ENCODE measurements at regions not wholly inside any gene's neighbourhood (a gene's known extent, or its start where the extent isn't known, plus 50 kb on each side); places are given as distances from the start of the nearest gene placed in this dataset.

DNA sequence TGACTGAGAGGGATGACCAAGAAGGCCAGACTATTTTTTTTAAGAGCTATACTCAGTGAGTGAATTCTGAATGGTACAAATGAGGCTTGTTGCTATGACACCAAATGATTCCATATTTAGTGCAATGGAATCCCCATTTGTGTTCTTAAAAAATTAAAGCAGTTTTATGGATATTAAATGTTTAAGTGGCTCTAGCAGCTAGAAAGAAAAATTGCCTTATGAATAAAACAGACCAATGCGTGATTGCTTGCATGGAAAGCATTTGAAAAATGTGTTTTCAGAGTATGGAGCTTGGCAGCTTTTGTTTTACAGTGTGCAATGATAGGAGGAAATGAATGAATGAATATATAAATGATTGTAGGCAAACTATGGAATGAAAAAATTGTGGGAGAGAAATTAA, 238.8 kb upstream of the DPP10 start:
- no peak for TF ChIP-seq POLR2A (IDR thresholded peaks at IDR 0.05; ENCODE audit: extremely low read depth, insufficient read length)
- TF ChIP-seq, protein P1, sequence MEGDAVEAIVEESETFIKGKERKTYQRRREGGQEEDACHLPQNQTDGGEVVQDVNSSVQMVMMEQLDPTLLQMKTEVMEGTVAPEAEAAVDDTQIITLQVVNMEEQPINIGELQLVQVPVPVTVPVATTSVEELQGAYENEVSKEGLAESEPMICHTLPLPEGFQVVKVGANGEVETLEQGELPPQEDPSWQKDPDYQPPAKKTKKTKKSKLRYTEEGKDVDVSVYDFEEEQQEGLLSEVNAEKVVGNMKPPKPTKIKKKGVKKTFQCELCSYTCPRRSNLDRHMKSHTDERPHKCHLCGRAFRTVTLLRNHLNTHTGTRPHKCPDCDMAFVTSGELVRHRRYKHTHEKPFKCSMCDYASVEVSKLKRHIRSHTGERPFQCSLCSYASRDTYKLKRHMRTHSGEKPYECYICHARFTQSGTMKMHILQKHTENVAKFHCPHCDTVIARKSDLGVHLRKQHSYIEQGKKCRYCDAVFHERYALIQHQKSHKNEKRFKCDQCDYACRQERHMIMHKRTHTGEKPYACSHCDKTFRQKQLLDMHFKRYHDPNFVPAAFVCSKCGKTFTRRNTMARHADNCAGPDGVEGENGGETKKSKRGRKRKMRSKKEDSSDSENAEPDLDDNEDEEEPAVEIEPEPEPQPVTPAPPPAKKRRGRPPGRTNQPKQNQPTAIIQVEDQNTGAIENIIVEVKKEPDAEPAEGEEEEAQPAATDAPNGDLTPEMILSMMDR (IDR thresholded peaks at IDR 0.05; ENCODE audit: low read depth, low read length), result no peak

Data from NB4 (cell line).